GM18499 (cell line): ENCODE measurements at regions not wholly inside any gene's neighbourhood (a gene's known extent, or its start where the extent isn't known, plus 50 kb on each side); places are given as distances from the start of the nearest gene placed in this dataset.
"Not testable (repeated sequence)": the region's sequence is repeated elsewhere in the genome, so short reads cannot be mapped to it uniquely, and the experiment has no call there.

Source experiments
- ATAC-seq: cut with Tn5 transposase; IDR thresholded peaks from one replicate; pipeline ENCODE4 v1.9.1; 2021; ENCODE audit warnings: moderate number of reproducible peaks; ENCODE audit not compliant: insufficient read depth, unreplicated experiment

GRCh38 chrX:42832764-42833549 lies 55.0 kb upstream of the PPP1R2C start:
- ATAC-seq, result no peak

DNA sequence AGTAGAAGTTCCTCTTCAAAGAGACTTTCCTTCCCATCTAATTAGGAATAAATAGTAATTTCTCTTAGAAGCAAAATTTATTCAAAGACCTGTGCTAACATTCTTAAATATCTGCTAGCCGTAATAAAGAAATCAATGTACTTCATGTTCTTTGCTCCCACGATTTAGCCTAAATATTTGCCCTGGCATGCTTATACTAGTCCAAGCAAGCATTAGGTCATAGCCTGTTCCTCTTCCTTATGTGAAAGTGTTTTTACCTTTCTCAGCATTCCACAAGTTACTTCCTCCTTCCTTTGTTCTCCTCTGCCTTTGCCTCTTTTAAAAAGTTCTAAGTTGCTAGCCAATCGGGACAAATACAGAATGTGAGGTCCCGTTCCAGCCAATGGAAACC lies 55.6 kb upstream of the PPP1R2C start:
- ATAC-seq, result not testable (repeated sequence)

GRCh38 chrX:42837101-42837726 lies 59.3 kb upstream of the PPP1R2C start:
- ATAC-seq, result no peak

GRCh38 chrX:42837747-42838146 lies 59.8 kb upstream of the PPP1R2C start:
- no peak for ATAC-seq

GRCh38 chrX:42839632-42840031 lies 61.7 kb upstream of the PPP1R2C start:
- no peak for ATAC-seq

GRCh38 chrX:42846741-42847140 lies 68.8 kb upstream of the PPP1R2C start:
- ATAC-seq, result no peak

- no peak for ATAC-seq
These were observed 77.3 kb upstream of the PPP1R2C start for GRCh38 chrX:42855259-42855658.

DNA sequence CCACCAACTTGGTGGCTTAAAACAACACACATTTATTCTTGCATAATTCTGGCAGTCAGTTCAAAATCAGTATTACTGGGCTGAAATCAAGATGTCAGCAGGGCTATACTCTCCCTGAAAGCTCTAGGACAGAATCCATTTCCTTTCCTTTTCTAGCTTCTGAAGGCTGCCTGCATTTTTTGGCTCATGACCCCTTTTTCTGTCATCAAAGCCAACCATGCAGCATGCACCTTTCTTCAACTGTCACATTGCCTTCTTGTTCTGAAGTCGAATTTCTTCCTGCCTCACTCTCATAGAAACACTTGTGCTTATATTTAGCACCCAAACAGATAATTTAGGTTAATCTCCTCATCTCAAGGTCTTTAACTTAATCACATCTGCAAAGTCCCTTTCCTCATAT lies 79.8 kb upstream of the PPP1R2C start:
- no peak for ATAC-seq

DNA sequence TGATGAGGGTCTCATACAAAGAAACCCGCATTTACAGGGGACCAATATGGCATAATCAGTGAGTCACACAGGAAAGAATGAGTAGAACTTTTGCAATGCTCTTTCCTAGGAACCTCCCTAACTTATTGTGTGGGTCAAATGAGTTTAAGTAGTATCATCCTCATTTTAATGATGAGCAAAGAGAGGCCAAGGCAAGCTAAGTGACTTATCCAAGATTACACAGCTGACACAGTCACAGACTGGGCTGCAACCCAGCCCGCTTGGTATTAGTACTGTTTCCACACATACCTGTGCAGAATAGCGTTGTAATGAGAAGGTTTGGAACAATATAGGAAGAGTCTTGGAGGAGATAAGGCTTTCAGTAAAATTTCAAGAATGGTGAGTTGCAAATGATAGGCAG lies 91.0 kb upstream of the PPP1R2C start:
- ATAC-seq, result no peak

DNA sequence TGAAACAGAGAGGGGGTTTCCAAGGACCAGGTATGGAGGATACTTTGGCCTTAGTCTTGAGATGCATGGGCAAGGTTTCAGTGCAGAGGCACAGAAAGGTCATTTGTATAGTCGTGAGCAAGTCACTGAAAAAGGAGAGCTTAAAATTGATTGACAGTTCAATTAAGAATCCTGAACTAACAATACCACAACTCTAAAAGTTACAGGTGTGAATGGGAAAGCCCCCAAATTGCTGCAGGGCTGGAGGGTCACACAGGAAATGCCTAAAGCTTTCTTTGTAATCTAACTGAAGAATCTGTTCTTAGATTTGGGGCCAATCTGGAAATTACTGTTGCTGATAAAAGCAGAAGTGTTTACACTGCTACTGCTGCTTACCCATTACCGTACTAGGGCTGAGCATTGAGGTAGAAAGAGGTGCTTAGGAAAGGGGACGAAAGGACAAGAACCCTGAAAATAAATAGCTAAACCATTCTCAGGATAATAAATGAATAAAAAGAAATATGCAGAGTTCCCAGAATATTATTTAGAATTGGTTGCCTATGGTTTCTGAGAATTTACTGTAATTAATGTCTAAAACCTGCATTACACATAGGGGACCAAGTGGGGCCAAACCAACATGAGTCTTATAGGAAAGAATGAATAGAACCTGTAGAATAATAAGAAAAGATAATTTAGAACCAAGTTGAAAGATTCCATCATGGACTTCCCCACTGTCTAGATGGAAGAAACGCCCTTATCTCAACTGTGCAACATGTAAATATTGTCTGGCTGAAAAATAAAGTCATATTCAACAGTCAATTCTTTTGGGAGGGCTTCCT lies 91.9 kb upstream of the PPP1R2C start:
- peak; percentile 82 for ATAC-seq

GRCh38 chrX:42886519-42886918 lies 108.6 kb upstream of the PPP1R2C start:
- no peak for ATAC-seq

DNA sequence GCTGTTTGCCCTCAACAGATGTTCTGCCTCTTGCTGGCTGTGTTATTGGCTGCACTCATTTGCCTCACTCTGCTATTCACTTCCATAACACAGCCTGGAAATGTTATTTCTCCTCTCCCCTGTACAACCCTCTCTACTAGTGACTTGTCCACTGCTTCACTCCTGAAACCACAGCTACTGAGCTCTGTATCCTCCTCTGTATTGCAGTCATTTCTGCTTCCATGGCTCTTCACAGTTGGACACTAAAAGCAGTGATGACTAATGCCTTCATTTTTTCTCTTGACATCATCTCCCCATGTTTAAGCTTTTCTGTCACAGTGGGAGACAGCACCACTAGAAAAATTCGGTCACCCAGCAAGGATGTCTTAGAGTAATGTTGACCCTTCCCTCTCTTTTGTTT lies 123.0 kb upstream of the PPP1R2C start:
- no peak for ATAC-seq

GRCh38 chrX:42902513-42902912 lies 124.5 kb upstream of the PPP1R2C start:
- ATAC-seq, result no peak

DNA sequence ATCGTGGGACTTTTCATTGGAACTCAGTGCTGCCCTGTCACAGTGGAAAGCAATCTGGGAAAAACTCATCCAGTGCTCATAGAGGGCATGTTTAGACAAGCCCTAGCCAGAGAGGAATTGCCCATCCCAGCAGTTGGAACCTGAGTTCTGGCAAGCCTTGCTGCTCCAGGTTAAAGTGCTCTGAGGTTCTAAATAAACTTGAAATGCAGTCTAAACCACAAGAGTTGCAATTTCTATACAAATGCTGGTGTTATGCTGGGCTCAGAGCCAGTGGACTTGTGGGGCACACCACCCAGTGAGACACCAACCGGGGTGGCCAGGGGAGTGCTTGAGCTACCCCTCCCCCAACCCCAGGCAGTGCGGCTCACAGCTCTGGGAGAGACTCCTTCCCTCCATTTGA lies 142.8 kb upstream of the PPP1R2C start:
- ATAC-seq, result no peak

DNA sequence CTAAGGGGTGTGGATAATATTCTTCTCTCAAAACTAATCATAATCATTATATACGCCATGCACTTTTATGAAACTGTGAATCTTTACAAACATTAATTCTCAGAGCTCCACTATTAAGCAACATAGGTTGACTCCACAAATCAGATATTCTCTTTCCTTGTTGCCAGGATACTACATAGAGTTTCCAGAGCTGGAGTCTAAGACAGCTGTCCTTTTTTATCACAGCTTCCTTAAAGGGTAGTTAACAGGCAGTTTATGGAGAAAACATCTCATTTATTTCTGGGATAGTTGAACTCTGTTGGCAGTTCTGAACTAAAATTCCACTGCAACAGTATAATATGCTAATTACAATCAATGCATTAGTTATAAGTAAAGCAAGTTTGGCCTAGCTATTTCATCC lies 152.1 kb upstream of the PPP1R2C start:
- no peak for ATAC-seq

GRCh38 chrX:42930951-42931350 lies 153.0 kb upstream of the PPP1R2C start:
- no peak for ATAC-seq

DNA sequence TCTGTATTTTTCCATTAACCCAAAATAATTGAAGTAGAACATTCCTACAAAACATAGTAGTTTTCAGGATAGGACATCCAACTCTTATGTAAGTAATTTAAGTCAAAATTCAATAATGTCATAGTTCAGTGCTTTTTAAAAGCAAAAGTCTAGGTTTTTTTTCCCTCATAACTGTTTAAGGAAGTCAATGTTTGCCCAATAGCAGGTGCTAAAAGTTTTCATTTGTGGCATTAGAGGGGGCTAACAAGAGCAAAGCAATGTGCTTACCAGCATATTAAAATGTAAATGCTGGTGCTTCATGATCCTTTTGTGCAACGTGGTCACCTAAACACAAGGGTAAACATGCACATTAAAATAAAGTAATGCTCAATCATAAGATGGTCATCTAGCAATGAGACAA lies 155.2 kb upstream of the PPP1R2C start:
- ATAC-seq, result no peak

DNA sequence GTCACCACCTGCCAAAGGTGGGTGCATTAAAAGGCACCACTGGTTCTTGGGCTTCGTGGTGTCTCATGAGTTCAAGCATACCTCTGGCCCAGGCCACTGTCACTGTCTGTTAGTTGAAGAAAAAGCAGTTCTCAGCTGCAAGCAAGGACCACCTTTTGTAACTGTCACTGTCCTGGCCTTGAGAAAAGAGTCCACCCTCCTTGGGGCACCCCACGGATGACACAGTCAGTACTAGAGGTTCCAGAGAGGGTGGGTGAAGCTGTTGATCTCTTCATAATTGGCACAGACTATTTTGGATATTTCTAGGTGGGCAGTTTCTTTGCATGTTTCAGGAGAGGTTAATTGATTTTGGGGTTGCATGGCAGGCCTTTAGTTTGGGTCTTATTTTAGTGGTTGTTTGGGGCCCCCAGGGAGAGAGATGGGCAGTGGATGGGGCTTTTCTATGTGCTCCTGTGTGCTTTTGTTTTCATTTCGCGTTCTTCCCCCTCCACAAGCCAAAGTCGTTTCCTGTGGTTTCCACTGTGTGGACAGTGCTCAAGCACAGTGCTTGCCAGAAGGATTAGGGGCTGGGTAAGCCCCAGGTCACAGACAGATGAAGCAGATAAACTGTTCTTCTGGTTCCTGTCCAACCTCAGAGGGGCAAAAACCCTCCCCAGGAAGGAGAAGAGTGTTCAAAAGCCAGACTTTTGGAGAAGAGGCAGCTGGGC lies 156.2 kb upstream of the PPP1R2C start:
- peak; percentile 83 for ATAC-seq

DNA sequence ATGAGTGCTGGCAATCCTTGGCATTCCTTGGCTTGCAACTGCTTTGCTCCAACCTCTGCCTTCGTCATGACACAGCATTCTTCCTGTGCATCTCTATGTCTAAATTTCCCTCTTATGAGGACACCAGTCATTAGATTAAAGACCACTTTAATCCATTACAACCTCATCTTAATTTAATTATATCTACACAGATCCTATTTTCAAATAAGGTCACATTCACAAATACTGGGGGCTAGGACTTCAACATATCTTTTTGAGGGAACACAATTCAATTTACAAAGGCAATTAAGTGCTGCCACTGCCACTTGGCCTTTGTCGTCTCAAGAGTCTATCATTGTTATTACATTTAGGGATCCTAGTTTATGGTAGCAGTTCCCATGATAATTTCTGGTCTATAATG lies 163.7 kb upstream of the PPP1R2C start:
- no peak for ATAC-seq

DNA sequence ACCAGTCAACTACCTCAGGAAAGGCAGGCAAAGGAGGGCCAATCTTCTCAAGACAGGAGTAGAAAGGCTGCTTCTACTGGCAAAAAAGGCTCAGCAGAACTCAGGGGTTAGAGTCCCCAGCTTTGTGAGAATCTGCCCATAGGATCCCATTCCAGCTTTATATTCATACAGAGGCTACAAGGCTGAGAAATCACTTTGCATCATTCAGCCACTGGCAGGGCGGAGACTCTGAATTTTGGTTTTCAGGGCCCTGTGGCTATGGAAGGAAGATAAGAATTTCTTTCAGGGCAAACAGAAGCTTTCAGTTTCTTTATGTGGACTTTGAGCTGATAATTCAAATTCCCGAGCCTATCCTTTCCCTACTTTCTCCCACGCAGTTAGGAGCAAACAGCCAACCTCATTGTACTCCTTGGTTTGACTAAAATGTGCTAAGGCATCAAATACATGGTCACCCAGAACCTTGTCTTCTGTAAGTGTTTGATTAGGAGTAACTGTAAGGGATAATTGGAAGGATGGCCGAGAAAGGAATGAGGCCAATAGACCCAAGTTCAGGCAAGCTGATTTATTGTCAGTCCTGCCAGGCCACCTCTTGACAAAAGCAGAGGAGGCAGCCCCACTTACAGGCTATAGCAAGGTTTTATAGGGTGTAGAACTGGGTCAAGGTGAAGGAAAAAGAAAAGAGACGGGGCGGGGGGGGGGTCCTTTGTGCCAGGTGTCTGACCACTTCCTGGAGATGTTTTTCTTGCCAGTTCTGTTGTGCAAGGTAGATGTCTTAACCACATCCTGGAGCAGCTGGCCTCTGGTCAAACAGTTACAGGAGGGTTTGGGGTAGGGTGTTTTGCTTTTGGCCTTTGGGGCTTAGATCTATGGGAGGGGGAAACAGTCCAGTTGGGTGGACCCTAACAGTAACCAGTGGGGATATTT lies 165.3 kb upstream of the PPP1R2C start:
- ATAC-seq, result peak; percentile 53
